ENCODE measurements at regions not wholly inside any gene's neighbourhood (a gene's known extent, or its start where the extent isn't known, plus 50 kb on each side); places are given as distances from the start of the nearest gene placed in this dataset.
"Not testable (repeated sequence)": the region's sequence is repeated elsewhere in the genome, so short reads cannot be mapped to it uniquely, and the experiment has no call there.

DNA sequence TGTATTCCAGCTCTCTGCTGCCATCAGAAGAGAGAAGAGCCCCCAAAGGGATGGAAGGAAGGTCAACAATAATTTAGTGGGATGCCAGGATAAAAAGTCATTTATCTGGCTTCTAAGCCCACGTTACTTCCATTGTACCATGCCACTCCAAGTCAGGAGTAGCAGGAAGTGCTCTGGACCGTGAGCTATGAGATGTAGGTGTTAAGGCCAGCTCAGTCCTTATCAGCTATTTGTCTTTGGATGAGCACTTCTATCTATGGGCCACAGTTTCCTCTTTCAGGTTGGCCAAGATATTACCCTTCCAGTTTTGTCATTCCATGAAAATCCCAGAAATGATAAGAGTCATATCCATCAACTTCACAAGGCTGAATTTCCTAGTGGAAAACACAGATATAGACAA lies 119.4 kb upstream of the CACUL1 start:
- no peaks in the 10 kb centered on the region for H3K9me3 ChIP-seq
- peaks cover 0 to 12% of the 10 kb centered on the region in 2 donors for H3K4me1 ChIP-seq
- no peak overlapping the region for H3K4me3 ChIP-seq
- DNase-seq = no peak
- TF ChIP-seq, protein P1, sequence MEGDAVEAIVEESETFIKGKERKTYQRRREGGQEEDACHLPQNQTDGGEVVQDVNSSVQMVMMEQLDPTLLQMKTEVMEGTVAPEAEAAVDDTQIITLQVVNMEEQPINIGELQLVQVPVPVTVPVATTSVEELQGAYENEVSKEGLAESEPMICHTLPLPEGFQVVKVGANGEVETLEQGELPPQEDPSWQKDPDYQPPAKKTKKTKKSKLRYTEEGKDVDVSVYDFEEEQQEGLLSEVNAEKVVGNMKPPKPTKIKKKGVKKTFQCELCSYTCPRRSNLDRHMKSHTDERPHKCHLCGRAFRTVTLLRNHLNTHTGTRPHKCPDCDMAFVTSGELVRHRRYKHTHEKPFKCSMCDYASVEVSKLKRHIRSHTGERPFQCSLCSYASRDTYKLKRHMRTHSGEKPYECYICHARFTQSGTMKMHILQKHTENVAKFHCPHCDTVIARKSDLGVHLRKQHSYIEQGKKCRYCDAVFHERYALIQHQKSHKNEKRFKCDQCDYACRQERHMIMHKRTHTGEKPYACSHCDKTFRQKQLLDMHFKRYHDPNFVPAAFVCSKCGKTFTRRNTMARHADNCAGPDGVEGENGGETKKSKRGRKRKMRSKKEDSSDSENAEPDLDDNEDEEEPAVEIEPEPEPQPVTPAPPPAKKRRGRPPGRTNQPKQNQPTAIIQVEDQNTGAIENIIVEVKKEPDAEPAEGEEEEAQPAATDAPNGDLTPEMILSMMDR (IDR thresholded peaks at IDR 0.05 in 4 of 5, conservative IDR thresholded peaks at IDR 0.05 in 1 of 5) = no peak
- no peak for TF ChIP-seq POLR2A (IDR thresholded peaks at IDR 0.05)
- H3K36me3 ChIP-seq = no peaks in the 10 kb centered on the region
- no peak for ATAC-seq
- in situ Hi-C loops (cut with MboI; ENCODE audit: low sequenced_read_pairs in 4 of 4) = no loop called here
- H3K27me3 ChIP-seq = no peaks in the 10 kb centered on the region
- intact Hi-C loops (cut with DNase I; ENCODE audit: low total_unique reads) = no loop called here
- no peak overlapping the region for H3K27ac ChIP-seq

DNA sequence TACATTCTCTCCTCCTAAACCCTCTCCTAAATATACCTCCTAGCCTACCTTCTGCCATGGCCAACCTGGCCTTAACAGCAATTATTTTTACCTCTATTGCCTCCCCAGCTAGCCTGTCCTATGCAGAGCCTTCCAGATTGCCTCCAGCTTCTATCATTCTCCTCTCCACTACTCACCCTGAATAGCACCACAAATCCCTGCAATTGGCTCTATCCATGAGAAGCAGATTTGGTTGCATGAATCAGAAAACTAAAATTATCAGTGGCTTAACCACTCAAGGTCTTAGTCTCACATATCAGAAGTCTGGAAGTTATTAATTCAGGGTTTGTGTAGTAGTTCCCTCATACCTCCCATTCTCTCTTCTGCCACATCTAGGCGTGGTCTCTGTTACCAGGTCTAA lies 120.3 kb upstream of the CACUL1 start:
- Histone ChIP-seq H3K27me3 (no peaks in the 10 kb centered on the region), H3K9me3 (no peaks in the 10 kb centered on the region), H3K4me1 (peaks cover 0 to 12% of the 10 kb centered on the region in 2 donors), H3K27ac (no peak overlapping the region), H3K36me3 (no peaks in the 10 kb centered on the region), H3K4me3 (no peak overlapping the region)
- ATAC-seq (peak; percentile 73 to 89), DNase-seq (no peak)
- in situ Hi-C loops (cut with MboI; ENCODE audit: low sequenced_read_pairs in 4 of 4) (no loop called here), intact Hi-C loops (cut with DNase I; ENCODE audit: low total_unique reads) (no loop called here)
- TF ChIP-seq POLR2A (IDR thresholded peaks at IDR 0.05) = no peak
- TF ChIP-seq, protein P1 (IDR thresholded peaks at IDR 0.05 in 4 of 5, conservative IDR thresholded peaks at IDR 0.05 in 1 of 5) = no peak

DNA sequence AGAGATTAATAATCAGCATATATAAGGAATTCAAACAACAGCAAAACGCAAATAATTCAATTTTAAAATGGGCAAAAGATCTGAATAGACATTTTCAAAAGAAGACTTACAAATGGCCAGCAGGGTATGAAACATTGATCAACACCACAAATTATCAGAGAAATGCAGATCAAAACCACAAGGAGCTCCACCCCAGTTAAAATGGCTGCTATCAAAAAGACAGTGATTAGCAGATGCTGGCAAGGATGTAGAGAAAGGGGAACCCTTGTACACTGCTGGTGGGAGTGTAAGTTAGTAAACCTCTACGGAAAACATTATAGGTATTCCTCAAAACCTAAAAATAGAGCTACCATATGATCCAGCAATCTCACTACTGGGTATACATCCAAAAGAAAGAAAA lies 128.0 kb upstream of the CACUL1 start:
- intact Hi-C loops (cut with DNase I; ENCODE audit: low total_unique reads) = no loop called here
- H3K4me3 ChIP-seq = no peak overlapping the region
- no peak for ATAC-seq
- in situ Hi-C loops (cut with MboI; ENCODE audit: low sequenced_read_pairs in 4 of 4) = no loop called here
- no peak overlapping the region for H3K27ac ChIP-seq
- no peaks in the 10 kb centered on the region for H3K9me3 ChIP-seq
- H3K4me1 ChIP-seq = no peaks in the 10 kb centered on the region
- DNase-seq = no peak
- TF ChIP-seq, protein P1 (IDR thresholded peaks at IDR 0.05 in 4 of 5, conservative IDR thresholded peaks at IDR 0.05 in 1 of 5) = no peak
- TF ChIP-seq POLR2A (IDR thresholded peaks at IDR 0.05) = no peak
- no peaks in the 10 kb centered on the region for H3K27me3 ChIP-seq
- no peaks in the 10 kb centered on the region for H3K36me3 ChIP-seq

DNA sequence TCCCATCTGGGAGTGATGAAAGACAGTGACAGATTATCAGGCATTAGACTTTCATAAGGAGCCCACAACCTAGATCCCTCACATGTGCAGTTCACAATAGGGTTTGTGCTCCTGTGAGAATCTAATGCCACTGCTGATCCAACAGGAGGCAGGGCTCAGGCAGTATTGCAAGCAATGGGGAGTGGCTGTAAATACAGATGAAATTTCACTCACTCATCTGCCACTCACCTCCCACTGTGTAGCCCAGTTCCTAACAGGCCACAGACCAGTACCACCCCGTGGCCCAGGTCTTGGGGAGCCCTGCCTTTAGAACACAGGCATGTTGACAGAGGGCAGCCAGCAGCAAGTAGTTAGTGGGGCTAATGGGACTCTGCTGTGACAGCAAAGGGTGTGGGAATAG lies 137.3 kb upstream of the NANOS1 start:
- Histone ChIP-seq H3K4me1 (no peaks in the 10 kb centered on the region), H3K4me3 (no peak overlapping the region), H3K27ac (no peak overlapping the region), H3K9me3 (no peaks in the 10 kb centered on the region), H3K27me3 (no peaks in the 10 kb centered on the region), H3K36me3 (no peaks in the 10 kb centered on the region)
- intact Hi-C loops (cut with DNase I; ENCODE audit: low total_unique reads) = no loop called here
- TF ChIP-seq POLR2A (IDR thresholded peaks at IDR 0.05) = no peak
- TF ChIP-seq, protein P1 (IDR thresholded peaks at IDR 0.05 in 4 of 5, conservative IDR thresholded peaks at IDR 0.05 in 1 of 5) = no peak
- DNase-seq = no peak
- in situ Hi-C loops (cut with MboI; ENCODE audit: low sequenced_read_pairs in 4 of 4) = no loop called here
- no peak for ATAC-seq

DNA sequence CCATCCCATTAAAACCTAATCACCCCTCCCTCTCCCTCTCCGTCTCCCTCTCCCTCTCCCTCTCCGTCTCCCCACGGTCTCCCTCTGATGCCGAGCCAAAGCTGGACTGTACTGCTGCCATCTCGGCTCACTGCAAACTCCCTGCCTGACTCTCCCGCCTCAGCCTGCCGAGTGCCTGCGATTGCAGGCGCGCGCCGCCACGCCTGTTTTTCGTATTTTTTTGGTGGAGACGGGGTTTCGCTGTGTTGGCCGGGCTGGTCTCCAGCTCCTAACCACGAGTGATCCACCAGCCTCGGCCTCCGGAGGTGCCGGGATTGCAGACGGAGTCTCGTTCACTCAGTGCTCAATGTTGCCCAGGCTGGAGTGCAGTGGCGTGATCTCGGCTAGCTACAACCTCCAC lies 134.6 kb upstream of the NANOS1 start:
- H3K27me3 ChIP-seq; intact Hi-C loops (cut with DNase I; ENCODE audit: low total_unique reads); H3K36me3 ChIP-seq; ATAC-seq; H3K4me1 ChIP-seq; H3K9me3 ChIP-seq; H3K27ac ChIP-seq; H3K4me3 ChIP-seq; DNase-seq; in situ Hi-C loops (cut with MboI; ENCODE audit: low sequenced_read_pairs in 4 of 4): not testable (repeated sequence)

Data from gastrocnemius medialis (tissue), 4 donors.